ENCODE measurements at regions not wholly inside any gene's neighbourhood (a gene's known extent, or its start where the extent isn't known, plus 50 kb on each side); places are given as distances from the start of the nearest gene placed in this dataset.

DNA sequence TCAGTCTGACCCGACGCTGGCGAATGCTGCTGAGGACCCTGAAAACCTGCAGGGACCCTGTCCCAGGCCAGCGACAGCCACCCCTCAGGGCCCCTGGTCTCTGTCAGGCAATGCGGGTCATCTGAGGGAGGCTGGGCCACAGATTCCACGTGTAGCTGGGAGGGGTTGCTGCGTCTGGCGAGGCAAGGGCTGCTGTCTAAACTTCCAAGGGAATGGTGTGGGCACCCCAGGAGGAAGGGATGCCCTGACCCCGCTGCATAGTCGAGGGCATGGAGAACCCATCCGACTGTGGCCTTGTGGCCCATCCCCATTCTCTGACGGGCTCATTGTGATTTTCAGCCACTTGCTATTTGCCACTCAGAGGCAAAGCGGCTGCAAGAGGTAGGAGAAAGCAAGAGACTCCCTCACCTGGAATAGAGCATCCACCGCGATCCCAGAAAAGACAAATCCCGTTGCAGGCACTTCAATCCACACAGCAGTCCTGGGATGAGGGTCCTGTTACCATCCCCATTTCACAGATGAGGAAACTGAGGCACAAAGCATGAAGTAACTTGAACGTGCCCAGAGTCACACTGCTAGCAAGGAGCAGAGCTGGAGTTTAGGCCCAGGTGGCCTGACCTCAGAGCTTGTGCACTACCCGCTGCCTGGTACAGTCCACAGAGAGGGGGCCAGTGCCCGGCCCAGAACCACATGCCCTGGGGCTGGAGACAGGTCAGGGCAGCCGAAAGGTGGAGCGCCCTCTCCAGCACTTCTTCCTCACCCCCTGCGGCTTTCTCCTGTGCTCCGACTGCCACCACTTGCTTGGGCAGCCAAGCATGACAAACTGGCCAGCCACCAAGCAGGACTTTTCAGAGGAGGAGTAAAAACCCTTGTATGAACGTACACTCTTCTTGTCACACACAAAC, 163.8 kb upstream of the KLF14 start:
- no peak for DNase-seq (ENCODE audit: low read depth)

DNA sequence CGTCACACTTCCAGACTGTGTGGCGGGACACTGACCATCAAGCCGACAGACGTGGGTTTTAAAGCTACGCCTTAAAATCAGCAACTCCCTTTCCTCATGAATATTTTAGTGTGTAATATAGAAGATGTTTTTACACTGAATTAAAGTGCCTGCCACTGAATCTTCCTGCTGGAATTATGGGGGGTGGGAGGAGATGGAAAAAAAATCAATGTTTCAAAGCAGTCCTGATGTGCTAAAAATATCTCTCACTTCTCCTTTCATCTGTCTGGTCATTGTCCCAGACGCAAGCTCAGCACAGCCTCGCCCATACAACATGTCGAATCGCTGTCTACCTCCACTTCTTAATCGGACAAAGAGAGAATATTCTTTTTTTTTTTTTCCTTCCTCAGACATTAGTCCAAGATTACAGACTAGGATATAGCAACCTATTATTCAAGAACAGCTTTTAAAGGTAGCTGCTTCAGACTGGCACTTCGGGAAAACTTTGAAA, 165.1 kb upstream of the KLF14 start:
- DNase-seq (ENCODE audit: low read depth): no peak

DNA sequence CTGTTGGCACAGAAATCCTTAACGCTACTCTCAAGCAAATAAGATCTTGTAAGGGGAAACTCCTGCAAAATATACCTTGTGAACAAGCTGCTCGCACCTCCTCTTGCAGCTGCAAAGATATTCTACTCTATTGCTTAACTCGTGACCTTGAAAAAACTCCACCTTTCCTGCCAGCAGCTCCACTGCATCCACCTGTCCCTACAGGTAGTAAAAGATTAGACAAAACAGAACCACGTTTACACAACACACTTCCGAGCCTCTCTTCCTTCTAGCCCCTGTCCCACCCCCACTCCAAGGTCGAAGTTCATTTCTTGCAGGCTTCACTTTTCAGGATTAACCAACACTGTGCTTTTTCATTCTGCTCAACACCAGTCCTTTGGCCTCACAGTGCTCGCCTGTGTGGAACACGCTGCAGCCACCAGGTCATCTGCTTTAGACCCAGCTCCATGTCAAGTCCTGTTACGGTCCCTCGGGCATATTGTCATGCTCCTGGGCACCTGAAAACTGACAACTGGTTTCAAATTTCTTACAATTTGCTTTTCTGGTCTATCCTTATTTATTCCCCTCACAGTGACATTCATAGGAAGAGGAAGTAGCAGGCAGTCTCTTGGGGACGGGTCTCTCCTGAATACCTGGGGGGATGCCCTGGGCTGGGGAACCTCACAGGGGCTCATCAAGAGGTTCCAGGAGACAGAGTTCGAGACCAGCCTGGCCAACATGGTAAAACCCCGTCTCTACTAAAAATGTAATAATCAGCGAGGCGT, 165.8 kb upstream of the KLF14 start:
- no peak for DNase-seq (ENCODE audit: low read depth)

DNA sequence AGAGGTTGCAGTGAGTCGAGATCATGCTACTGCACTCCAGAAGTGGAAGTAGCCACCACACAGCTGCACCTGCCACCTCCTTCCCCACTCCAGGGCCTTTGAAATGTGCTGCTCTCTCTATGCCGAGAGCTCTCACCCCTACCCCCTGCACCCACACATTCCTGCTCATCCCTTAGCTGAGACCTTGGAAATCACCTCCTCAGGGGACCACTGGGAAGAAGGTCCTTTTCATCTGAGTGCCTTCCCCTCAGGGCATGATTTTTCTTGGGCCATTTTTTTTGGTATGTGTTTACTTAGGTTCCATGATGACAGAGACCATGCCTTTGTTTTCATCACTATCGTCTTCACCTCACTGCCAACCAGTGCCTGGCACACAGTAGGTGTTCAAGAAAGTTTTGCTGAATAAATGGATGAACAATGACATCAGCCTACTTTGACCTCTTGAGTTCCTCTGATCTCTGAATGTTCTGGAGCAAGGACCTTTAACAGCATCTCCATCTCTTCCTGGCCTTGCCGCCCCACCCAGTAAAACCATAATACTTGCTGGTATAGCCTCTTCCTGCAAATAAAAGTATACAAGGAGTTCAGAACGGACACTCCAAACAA, 166.6 kb upstream of the KLF14 start:
- no peak for DNase-seq (ENCODE audit: low read depth)

DNA sequence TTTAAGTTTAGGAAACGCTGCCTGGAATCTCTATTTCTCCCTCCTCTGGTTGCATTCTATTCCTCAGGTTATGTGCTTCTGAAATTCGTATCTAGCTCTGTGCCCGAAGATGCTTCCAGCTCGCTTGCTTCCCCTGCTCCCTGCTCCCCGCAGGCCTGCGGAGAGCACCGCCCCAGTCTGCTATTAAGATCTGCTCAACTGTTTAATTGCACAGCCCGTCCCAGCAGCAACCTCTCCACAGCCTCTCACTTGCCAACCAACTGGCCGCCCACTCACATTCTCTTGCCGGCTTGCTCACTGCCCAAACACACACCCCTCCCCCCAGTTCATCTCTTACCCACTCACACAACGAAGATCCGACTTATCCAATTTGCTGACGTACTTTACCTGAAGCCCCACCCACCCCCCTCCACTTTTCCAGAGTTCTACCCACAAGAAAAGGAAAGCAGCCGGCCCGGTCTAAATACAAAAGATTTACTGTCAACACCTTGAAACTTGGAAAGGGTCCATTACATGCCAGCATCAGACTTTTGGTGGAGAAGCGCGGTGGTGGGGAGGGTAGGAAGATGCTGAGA, 167.3 kb upstream of the KLF14 start:
- peak; percentile 96 for DNase-seq (ENCODE audit: low read depth)

DNA sequence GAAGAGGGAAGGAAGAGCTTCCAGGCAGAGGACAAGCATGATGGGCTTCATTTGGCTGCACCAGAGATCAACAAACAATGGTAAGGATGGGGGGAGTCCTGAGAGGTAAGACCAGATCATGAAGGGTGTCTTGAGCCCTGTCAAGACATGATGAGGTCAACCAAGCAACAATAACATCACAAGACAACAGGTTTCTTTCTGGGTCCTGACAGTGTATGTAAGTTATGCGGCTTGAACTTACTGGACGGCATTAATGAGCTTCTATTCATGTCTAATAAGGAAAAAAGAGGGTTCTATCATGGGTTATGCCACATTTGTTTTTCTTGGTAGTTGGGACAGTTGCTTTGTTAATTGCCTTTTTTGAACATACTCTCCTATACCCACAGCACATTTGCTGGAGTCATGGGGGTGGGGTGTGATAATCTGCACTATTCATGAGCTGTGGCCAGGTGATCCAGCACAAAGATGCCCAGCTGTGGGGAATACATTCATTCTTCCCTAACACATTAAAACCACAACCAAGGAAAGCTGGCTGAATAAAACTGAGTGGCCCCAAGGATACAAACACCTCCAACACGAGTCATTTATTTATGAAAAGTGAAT, 168.8 kb upstream of the KLF14 start:
- no peak for DNase-seq (ENCODE audit: low read depth)

DNA sequence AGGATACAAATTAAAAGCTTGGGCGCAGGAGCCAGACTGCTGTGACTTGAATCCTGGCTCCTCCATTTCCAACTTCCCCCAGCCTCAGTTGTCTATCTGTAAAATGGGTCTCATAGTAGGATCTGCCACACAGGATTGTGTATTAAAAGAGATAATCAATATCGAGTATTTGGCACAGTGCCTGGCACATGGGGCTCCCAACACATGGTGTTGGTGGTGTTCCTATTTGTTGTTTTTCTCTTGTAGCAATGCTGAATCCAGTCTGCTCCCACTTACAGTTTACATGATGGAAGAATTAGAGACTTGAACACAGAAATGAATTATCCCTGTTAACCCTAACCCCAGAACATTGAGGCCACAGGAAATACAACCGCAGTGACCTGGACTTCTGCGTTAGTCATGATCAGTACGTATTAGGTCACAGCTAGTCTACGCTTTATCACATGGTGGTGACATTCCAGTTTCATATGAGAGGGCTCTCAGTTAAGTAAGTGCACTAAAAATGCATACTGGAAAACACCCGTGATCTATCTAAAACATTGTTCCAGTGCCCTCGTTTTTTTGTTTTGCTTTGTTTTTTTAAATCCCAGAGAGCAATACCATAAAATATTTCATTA, 169.5 kb upstream of the KLF14 start:
- peak; percentile 98 for DNase-seq (ENCODE audit: low read depth)

DNA sequence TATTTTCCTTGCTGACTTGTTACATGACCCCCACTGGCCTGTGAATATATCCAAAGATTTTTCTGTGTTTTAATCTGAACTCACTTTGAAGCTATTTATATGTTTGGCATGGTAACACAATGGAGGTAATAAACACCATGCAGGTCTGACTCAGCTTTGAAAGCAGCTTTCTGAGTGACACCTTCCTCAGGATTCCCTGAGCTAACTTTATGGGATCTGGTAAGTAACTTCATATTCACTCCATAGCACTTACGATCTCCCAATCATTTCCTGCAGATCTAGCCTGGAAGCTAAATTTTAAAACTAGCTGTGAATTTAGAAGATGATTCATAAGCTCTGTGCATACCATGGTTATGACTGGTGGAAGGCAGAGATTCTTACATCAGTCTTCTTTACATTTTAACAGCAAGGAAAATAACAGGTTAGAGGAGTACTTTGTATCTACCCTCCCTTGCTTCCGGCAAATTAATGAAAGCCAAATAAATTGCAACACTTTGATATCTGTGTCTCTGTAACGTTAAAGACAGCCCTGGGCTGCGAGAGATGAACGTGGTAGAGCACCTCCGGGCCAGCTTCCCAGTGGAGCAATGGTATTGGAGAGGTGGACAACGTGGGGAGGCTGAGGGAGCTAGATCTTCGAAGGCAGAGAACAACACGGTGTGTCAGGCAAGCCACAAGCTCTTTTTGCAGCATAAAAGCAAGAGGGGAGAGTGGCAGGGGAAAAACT, 170.2 kb upstream of the KLF14 start:
- peak; percentile 94 for DNase-seq (ENCODE audit: low read depth)

DNA sequence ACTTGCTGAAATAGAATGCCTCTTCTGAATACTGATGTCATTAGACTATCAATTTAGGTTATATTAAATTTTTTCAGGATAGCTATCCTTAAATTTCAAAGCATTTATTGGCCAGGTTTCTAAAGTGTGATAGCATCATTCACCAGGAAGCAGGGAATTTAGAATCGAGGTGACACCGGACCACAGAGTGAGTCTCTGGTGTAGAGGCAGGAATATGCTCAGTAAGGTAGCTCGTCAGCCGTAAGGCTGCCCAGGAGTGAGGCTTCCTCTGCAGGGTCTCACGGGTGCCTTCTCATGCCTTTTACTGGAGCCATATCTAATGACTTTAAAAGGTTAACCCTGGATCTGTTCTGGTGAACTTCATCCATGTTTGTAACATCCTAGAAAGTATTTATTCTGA, 170.8 kb upstream of the KLF14 start:
- DNase-seq (ENCODE audit: low read depth): no peak

DNA sequence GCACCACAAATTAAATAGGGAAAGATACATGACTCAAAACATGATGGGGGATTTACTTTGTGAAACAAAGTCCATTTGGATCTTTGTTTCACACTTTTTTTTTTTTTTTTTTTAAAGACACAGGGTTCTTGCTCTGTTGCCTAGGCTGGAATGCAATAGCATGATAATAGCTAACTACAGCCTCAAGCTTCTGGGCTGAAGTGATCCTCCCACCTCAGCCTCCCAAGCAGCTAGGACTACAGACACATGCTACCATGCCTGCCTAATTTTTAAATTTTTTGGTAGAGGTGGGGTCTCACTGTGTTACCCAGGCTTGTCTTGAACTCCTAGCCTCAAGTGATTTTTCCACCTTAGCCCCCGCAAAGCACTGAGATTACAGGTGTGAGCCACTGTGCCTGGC, 172.6 kb upstream of the KLF14 start:
- DNase-seq (ENCODE audit: low read depth): no peak

DNA sequence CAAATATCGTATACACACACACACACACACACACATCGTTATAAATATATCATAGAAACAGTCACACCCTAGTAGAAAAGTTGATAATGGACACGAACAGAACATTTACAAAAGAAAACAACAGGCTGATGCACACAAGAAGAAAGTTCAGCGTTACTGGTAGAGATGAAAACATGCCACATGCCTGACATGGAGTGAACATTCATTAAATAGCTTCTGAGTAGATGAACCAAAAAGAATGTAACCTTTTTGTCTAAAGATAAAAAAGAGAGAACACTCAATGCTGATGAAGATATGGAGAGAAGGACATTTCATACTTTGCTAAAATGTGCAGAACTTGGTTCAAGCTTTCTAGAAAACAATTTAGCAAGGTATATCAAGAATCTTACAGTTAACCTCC, 173.4 kb upstream of the KLF14 start:
- no peak for DNase-seq (ENCODE audit: low read depth)

DNA sequence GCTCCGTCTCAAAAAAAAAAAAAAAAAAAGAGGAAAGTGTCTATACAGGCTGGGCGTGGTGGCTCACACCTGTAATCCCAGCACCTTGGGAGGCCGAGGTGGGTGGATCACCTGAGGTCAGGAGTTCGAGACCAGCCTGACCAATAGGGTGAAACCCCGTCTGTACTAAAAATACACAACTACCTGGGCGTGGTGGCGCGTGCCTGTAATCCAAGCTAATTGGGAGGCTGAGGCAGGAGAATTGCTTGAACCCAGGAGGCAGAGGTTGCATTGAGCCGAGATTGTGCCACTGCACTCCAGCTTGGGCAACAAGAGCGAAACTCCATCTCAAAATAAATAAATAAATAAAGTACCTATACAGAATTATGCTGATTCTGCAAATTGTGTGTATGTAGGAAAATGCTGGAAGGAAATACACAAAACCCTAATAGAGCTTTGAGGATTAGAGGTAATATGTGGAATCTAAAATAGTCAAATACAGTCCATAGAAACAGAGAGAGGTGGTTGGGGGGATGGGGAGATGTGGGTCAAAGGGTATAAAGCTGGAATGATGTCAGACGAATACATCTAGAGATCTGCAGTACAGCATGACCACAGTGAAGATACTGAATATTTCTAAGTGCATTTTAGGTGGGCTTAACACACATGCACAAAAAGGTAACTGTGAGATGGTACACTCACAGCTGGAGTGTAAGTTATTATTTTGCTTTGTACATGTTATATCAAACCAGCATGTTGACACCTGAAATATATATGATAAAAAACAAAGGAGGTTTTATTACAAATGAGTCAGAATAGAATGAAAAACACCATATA, 174.5 kb upstream of the KLF14 start:
- no peak for DNase-seq (ENCODE audit: low read depth)

DNA sequence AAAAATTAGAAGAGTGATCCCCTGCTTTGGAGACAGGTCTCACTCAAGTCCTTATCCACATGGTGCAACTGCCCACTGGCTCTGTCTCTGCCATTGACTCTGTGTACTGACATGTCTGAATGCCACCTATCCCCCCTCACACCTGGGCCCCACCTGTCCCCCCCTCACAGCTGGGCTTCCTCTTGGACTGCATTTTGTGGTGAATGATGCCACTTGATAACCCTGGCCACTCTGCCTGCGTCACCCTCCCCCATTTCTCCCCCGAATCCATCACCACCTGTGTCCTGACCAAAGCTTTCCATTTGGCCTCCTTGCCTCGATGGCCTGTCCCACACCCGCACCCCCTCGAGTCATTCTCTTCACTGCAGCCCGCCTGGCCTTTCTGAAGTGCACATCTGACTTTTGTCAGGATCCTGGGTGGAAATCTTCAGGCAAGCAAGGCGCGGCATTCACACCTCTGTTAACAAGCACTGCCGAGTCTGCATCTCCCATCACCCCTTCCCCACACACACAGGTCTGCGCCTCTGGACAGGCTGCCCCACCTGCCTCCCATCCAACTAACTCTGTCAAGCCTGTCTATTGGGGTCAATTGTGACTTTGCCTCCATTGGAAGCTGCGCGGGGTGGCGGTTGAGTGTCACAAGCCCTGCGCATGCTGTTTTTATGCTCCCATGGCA, 175.3 kb upstream of the KLF14 start:
- no peak for DNase-seq (ENCODE audit: low read depth)

DNA sequence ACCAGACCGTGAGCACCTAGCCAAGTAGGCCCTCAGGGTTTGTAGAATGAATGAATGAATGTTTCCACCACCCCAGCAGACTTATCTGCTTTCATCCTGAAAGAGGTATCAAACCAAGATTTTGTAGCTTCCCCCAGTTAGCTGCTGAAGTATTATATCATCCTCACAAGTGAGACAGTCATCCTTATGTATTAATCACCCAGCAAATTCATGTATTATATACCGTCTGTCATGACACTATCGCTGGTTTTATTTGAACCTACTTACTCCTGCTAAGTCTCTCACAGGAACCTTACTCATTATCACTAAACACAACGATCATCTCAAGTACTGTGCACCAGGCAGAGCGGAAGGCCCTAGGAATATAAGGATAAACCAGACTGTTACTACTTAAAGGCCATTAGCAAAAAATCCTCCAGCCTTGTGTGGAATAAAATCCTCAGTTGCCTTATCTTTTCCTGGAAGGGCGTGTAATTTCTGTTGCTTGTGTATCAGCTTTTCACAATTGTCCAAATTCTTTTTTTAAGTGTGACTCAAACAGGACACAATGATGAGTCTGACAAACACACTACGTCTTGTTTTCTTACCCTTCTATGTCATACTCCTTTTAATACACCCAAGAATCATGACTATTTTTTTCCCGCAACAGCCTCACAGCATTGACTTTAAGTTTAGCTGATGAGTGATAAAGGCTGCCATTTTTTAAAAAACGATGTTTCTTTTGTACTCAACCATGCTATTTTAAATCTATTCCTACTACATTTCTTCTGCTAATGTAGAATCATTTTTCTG, 176.1 kb upstream of the KLF14 start:
- DNase-seq (ENCODE audit: low read depth): no peak

DNA sequence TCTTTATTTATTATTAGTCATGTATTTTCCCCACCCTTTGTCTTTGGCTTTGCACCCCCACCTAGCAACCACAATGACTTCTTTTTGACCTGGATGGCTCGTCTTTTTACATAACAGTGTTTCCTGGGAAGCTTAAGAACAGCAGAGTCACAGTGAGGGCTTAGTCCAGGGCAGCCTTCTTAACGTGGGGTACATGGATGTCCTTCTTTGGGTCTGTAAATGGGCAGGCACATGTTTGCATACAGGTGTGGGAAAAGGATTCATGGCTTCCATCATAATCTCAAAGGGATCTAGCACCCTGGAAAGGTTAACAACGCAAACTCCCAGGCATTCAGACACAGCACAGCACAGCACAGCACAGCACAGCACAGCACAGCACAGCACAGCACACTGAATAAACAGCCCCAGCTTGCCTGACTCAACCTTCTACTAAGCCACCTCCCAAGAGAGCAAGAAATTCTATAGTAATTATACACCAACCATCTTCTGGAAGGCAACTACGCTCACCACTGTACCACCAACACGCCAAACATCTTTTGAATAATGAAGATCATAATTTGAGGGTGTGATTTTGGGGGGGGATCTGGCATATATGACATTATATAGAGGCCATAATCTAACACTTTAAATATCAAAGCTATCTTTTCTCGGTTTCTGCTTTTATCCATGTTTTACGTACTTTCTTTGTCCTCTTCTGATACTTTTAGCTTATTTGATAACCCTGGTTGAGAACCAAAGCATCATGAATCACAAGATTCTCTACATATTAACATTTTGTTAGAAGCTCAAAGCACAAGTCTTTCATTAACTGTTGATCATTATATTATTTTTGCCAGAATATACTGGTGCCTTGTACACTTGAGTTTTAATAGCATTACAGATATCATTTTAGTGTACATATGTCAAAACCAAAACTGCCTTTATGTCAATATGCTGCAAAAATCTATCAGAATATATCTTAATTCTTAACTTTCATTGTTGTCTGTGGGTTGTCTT, 177.2 kb upstream of the KLF14 start:
- peak; percentile 81 for DNase-seq (ENCODE audit: low read depth)

DNA sequence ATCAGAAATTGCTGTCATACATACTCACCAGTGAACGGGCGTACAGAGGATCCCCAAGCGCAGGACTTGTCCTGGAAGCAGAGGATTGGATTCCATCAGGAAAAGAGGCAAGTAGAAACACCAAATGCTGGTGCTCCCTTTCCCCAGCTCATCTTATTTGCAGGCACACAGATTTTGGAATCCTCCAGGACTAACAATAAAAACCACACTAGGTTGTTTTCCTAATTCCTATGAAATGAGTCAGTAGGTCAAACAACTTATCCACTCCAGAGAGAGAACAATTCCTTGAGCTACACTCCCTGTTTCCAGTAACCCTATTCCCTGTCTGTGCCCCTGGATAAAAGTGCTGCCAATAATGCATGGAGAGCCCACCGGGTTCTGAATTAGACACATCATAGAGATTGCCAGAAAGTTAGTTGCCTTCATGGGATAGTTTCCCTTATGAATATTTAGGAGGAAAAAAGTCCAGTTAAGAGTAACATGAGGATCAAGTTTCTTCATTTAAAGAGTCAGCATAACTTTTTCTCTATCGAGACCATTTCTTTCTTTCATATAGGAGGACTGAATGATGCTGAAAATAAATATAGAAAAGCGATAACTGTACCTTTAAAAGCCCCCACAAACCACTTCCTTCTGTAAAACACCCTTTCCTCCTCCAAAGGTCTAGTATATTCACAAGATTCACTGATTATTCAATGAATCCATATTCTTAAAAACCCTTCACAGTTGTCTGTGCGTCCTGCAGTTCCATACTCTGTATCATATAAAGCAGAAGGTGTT, 178.3 kb upstream of the KLF14 start:
- DNase-seq (ENCODE audit: low read depth): peak; percentile 76
